ENCODE measurements at regions not wholly inside any gene's neighbourhood (a gene's known extent, or its start where the extent isn't known, plus 50 kb on each side); places are given as distances from the start of the nearest gene placed in this dataset.

GRCh38 chr12:13318231-13319015 is 121.9 kb downstream of the EMP1 start:
- DNase-seq (ENCODE audit: low read depth) = no peak
- H3K27me3 ChIP-seq (ENCODE audit: control insufficient read depth, insufficient read depth, low read length) = no peaks in the 10 kb centered on the region
- H3K36me3 ChIP-seq (ENCODE audit: control insufficient read depth, insufficient read depth, low read length) = no peaks in the 10 kb centered on the region
- no peak for TF ChIP-seq CTCF (IDR thresholded peaks at IDR 0.05; ENCODE audit: insufficient read depth, low read length, severe bottlenecking)
- H3K4me3 ChIP-seq (ENCODE audit: low read depth, low read length) = no peak overlapping the region
- no peak for FAIRE-seq

GRCh38 chr12:13316587-13317246 is 120.2 kb downstream of the EMP1 start:
- no peaks in the 10 kb centered on the region for H3K36me3 ChIP-seq (ENCODE audit: control insufficient read depth, insufficient read depth, low read length)
- no peaks in the 10 kb centered on the region for H3K27me3 ChIP-seq (ENCODE audit: control insufficient read depth, insufficient read depth, low read length)
- no peak overlapping the region for H3K4me3 ChIP-seq (ENCODE audit: low read depth, low read length)
- FAIRE-seq = no peak
- TF ChIP-seq CTCF (IDR thresholded peaks at IDR 0.05; ENCODE audit: insufficient read depth, low read length, severe bottlenecking) = no peak
- DNase-seq (ENCODE audit: low read depth) = no peak

- no peak for DNase-seq (ENCODE audit: low read depth)
- Histone ChIP-seq H3K27me3 (ENCODE audit: control insufficient read depth, insufficient read depth, low read length) (no peaks in the 10 kb centered on the region), H3K36me3 (ENCODE audit: control insufficient read depth, insufficient read depth, low read length) (no peaks in the 10 kb centered on the region), H3K4me3 (ENCODE audit: low read depth, low read length) (no peak overlapping the region)
- FAIRE-seq = no peak
- no peak for TF ChIP-seq CTCF (IDR thresholded peaks at IDR 0.05; ENCODE audit: insufficient read depth, low read length, severe bottlenecking)
Observed at GRCh38 chr12:13313886-13314285, 117.4 kb downstream of the EMP1 start.

- no peaks in the 10 kb centered on the region for H3K27me3 ChIP-seq (ENCODE audit: control insufficient read depth, insufficient read depth, low read length)
- TF ChIP-seq CTCF (IDR thresholded peaks at IDR 0.05; ENCODE audit: insufficient read depth, low read length, severe bottlenecking) = no peak
- FAIRE-seq (no peak), DNase-seq (ENCODE audit: low read depth) (no peak)
- H3K36me3 ChIP-seq (ENCODE audit: control insufficient read depth, insufficient read depth, low read length) = no peaks in the 10 kb centered on the region
- no peak overlapping the region for H3K4me3 ChIP-seq (ENCODE audit: low read depth, low read length)
Observed at GRCh38 chr12:13311551-13311950, 115.0 kb downstream of the EMP1 start.

GRCh38 chr12:13307143-13307816 is 110.8 kb downstream of the EMP1 start:
- no peak for FAIRE-seq
- no peak for DNase-seq (ENCODE audit: low read depth)
- no peak for TF ChIP-seq CTCF (IDR thresholded peaks at IDR 0.05; ENCODE audit: insufficient read depth, low read length, severe bottlenecking)
- no peak overlapping the region for H3K4me3 ChIP-seq (ENCODE audit: low read depth, low read length)
- no peaks in the 10 kb centered on the region for H3K27me3 ChIP-seq (ENCODE audit: control insufficient read depth, insufficient read depth, low read length)
- no peaks in the 10 kb centered on the region for H3K36me3 ChIP-seq (ENCODE audit: control insufficient read depth, insufficient read depth, low read length)

All from bronchial epithelial cell (primary cell).